ENCODE measurements at regions not wholly inside any gene's neighbourhood (a gene's known extent, or its start where the extent isn't known, plus 50 kb on each side); places are given as distances from the start of the nearest gene placed in this dataset.

- peak; percentile 62 for DNase-seq
- no peak overlapping the region for H2AFZ ChIP-seq (ENCODE audit: low read depth, low read length)
- H3K79me1 ChIP-seq (replicated peaks; ENCODE audit: low read length, poor library complexity, severe bottlenecking) = no peaks in the 10 kb centered on the region
- peak overlapping the region; percentile 38 for H3K27ac ChIP-seq (ENCODE audit: low read length, poor library complexity, severe bottlenecking)
- no peak overlapping the region for H4K8ac ChIP-seq (ENCODE audit: low read length)
- no peaks in the 10 kb centered on the region for H3K36me3 ChIP-seq (ENCODE audit: control insufficient read depth in 1 of 2, insufficient read depth in 2 of 2, low read depth in 1 of 2, low read length in 2 of 2)
- H2BK120ac ChIP-seq (ENCODE audit: low read depth, low read length) = no peak overlapping the region
- peaks cover 0 to 28% of the 10 kb centered on the region in 2 experiments for H3K27me3 ChIP-seq (ENCODE audit: control insufficient read depth in 1 of 2, insufficient read depth in 1 of 2, low read length in 2 of 2)
- no peak overlapping the region for H2BK15ac ChIP-seq (ENCODE audit: low read depth, poor library complexity, severe bottlenecking)
- peak overlapping the region; percentile 48 for H3K9ac ChIP-seq (ENCODE audit: low read length)
- WGBS = 98% methylated on average over 4 of the region's 7 CpGs
- H2AK5ac ChIP-seq (ENCODE audit: low read length, severe bottlenecking) = no peak overlapping the region
- peaks cover 8% of the 10 kb centered on the region for H3K4me1 ChIP-seq (ENCODE audit: control insufficient read depth, insufficient read depth, low read depth, low read length)
- no peaks in the 10 kb centered on the region for H3K9me3 ChIP-seq (ENCODE audit: control insufficient read depth, low read length)
- H3K4me3 ChIP-seq (ENCODE audit: insufficient read depth in 1 of 2, low read depth in 1 of 2, low read length in 2 of 2) = no peak overlapping the region
- H4K91ac ChIP-seq (ENCODE audit: low read length) = no peak overlapping the region
- H3K4me2 ChIP-seq (ENCODE audit: low read length, poor library complexity, severe bottlenecking) = no peak overlapping the region
- no peak overlapping the region for H3K14ac ChIP-seq (ENCODE audit: low read length in 2 of 2)
- H3K4ac ChIP-seq (ENCODE audit: low read depth in 1 of 2, low read length in 2 of 2) = no peak overlapping the region
- no peak overlapping the region for H3K18ac ChIP-seq (ENCODE audit: low read depth in 1 of 2, low read length in 2 of 2)
- H2BK12ac ChIP-seq (ENCODE audit: low read length in 2 of 2) = no peak overlapping the region
- H3K23ac ChIP-seq (ENCODE audit: low read length in 2 of 2) = no peak overlapping the region
- no peak overlapping the region for H2BK5ac ChIP-seq (ENCODE audit: low read depth, low read length, poor library complexity, severe bottlenecking)
Observed at GRCh38 chr13:23509781-23510543, 60.2 kb upstream of the TNFRSF19 start.

GRCh38 chr13:23510544-23510916, 59.7 kb upstream of the TNFRSF19 start:
- Histone ChIP-seq H3K18ac (ENCODE audit: low read depth in 1 of 2, low read length in 2 of 2) (no peak overlapping the region), H3K79me1 (replicated peaks; ENCODE audit: low read length, poor library complexity, severe bottlenecking) (no peaks in the 10 kb centered on the region), H2BK12ac (ENCODE audit: low read length in 2 of 2) (no peak overlapping the region), H3K4me3 (ENCODE audit: insufficient read depth in 1 of 2, low read depth in 1 of 2, low read length in 2 of 2) (no peak overlapping the region), H3K4me2 (ENCODE audit: low read length, poor library complexity, severe bottlenecking) (no peak overlapping the region), H3K27ac (ENCODE audit: low read length, poor library complexity, severe bottlenecking) (peak overlapping the region; percentile 55), H3K36me3 (ENCODE audit: control insufficient read depth in 1 of 2, insufficient read depth in 2 of 2, low read depth in 1 of 2, low read length in 2 of 2) (no peaks in the 10 kb centered on the region), H2BK120ac (ENCODE audit: low read depth, low read length) (no peak overlapping the region), H2BK15ac (ENCODE audit: low read depth, poor library complexity, severe bottlenecking) (no peak overlapping the region), H4K91ac (ENCODE audit: low read length) (no peak overlapping the region), H4K8ac (ENCODE audit: low read length) (no peak overlapping the region), H3K4me1 (ENCODE audit: control insufficient read depth, insufficient read depth, low read depth, low read length) (peaks cover 6% of the 10 kb centered on the region), H3K9ac (ENCODE audit: low read length) (peak overlapping the region; percentile 48), H3K14ac (ENCODE audit: low read length in 2 of 2) (no peak overlapping the region), H2BK5ac (ENCODE audit: low read depth, low read length, poor library complexity, severe bottlenecking) (no peak overlapping the region), H2AK5ac (ENCODE audit: low read length, severe bottlenecking) (no peak overlapping the region), H3K9me3 (ENCODE audit: control insufficient read depth, low read length) (no peaks in the 10 kb centered on the region), H3K4ac (ENCODE audit: low read depth in 1 of 2, low read length in 2 of 2) (no peak overlapping the region), H3K27me3 (ENCODE audit: control insufficient read depth in 1 of 2, insufficient read depth in 1 of 2, low read length in 2 of 2) (peaks cover 0 to 34% of the 10 kb centered on the region in 2 experiments), H3K23ac (ENCODE audit: low read length in 2 of 2) (no peak overlapping the region), H2AFZ (ENCODE audit: low read depth, low read length) (no peak overlapping the region)
- peak; percentile 61 for DNase-seq
- no CpG with 5 or more reads among the region's 1 CpG for WGBS

- peak overlapping the region; percentile 9 for H2AK5ac ChIP-seq (ENCODE audit: low read length, severe bottlenecking)
- 90% methylated on average over 4 of the region's 4 CpGs for WGBS
Observed at GRCh38 chr13:23510979-23511735, 59.1 kb upstream of the TNFRSF19 start.

GRCh38 chr13:23512762-23513395, 57.3 kb upstream of the TNFRSF19 start:
- H4K8ac ChIP-seq (ENCODE audit: low read length) = no peak overlapping the region
- 96% methylated on average over 2 of the region's 6 CpGs for WGBS
- no peak overlapping the region for H3K14ac ChIP-seq (ENCODE audit: low read length in 2 of 2)
- no peak overlapping the region for H3K23ac ChIP-seq (ENCODE audit: low read length in 2 of 2)
- H3K9me3 ChIP-seq (ENCODE audit: control insufficient read depth, low read length) = no peaks in the 10 kb centered on the region
- H3K18ac ChIP-seq (ENCODE audit: low read depth in 1 of 2, low read length in 2 of 2) = no peak overlapping the region
- H3K27ac ChIP-seq (ENCODE audit: low read length, poor library complexity, severe bottlenecking) = no peak overlapping the region
- H3K36me3 ChIP-seq (ENCODE audit: control insufficient read depth in 1 of 2, insufficient read depth in 2 of 2, low read depth in 1 of 2, low read length in 2 of 2) = no peaks in the 10 kb centered on the region
- no peak overlapping the region for H2BK12ac ChIP-seq (ENCODE audit: low read length in 2 of 2)
- H2BK5ac ChIP-seq (ENCODE audit: low read depth, low read length, poor library complexity, severe bottlenecking) = no peak overlapping the region
- H3K9ac ChIP-seq (ENCODE audit: low read length) = no peak overlapping the region
- H3K4me3 ChIP-seq (ENCODE audit: insufficient read depth in 1 of 2, low read depth in 1 of 2, low read length in 2 of 2) = no peak overlapping the region
- H3K27me3 ChIP-seq (ENCODE audit: control insufficient read depth in 1 of 2, insufficient read depth in 1 of 2, low read length in 2 of 2) = peaks cover 0 to 52% of the 10 kb centered on the region in 2 experiments
- H2AFZ ChIP-seq (ENCODE audit: low read depth, low read length) = no peak overlapping the region
- no peak overlapping the region for H2BK15ac ChIP-seq (ENCODE audit: low read depth, poor library complexity, severe bottlenecking)
- DNase-seq = no peak
- no peak overlapping the region for H3K4me2 ChIP-seq (ENCODE audit: low read length, poor library complexity, severe bottlenecking)
- H3K79me1 ChIP-seq (replicated peaks; ENCODE audit: low read length, poor library complexity, severe bottlenecking) = no peaks in the 10 kb centered on the region
- H3K4me1 ChIP-seq (ENCODE audit: control insufficient read depth, insufficient read depth, low read depth, low read length) = no peaks in the 10 kb centered on the region
- H4K91ac ChIP-seq (ENCODE audit: low read length) = no peak overlapping the region
- H3K4ac ChIP-seq (ENCODE audit: low read depth in 1 of 2, low read length in 2 of 2) = no peak overlapping the region
- no peak overlapping the region for H2BK120ac ChIP-seq (ENCODE audit: low read depth, low read length)
- peak overlapping the region; percentile 36 for H2AK5ac ChIP-seq (ENCODE audit: low read length, severe bottlenecking)

More at GRCh38 chr13:23510979-23511735, 59.1 kb upstream of the TNFRSF19 start:
- no peak overlapping the region for H3K18ac ChIP-seq (ENCODE audit: low read depth in 1 of 2, low read length in 2 of 2)
- no peaks in the 10 kb centered on the region for H3K36me3 ChIP-seq (ENCODE audit: control insufficient read depth in 1 of 2, insufficient read depth in 2 of 2, low read depth in 1 of 2, low read length in 2 of 2)
- H4K91ac ChIP-seq (ENCODE audit: low read length) = no peak overlapping the region
- H3K9ac ChIP-seq (ENCODE audit: low read length) = peak overlapping the region; percentile 48
- no peaks in the 10 kb centered on the region for H3K79me1 ChIP-seq (replicated peaks; ENCODE audit: low read length, poor library complexity, severe bottlenecking)
- H3K4ac ChIP-seq (ENCODE audit: low read depth in 1 of 2, low read length in 2 of 2) = no peak overlapping the region
- H3K9me3 ChIP-seq (ENCODE audit: control insufficient read depth, low read length) = no peaks in the 10 kb centered on the region
- no peak overlapping the region for H2BK15ac ChIP-seq (ENCODE audit: low read depth, poor library complexity, severe bottlenecking)
- H3K23ac ChIP-seq (ENCODE audit: low read length in 2 of 2) = no peak overlapping the region
- H3K4me1 ChIP-seq (ENCODE audit: control insufficient read depth, insufficient read depth, low read depth, low read length) = peaks cover 4% of the 10 kb centered on the region
- DNase-seq = peak; percentile 24
- H3K4me3 ChIP-seq (ENCODE audit: insufficient read depth in 1 of 2, low read depth in 1 of 2, low read length in 2 of 2) = no peak overlapping the region
- no peak overlapping the region for H2BK12ac ChIP-seq (ENCODE audit: low read length in 2 of 2)
- H3K4me2 ChIP-seq (ENCODE audit: low read length, poor library complexity, severe bottlenecking) = no peak overlapping the region
- H4K8ac ChIP-seq (ENCODE audit: low read length) = no peak overlapping the region
- no peak overlapping the region for H3K14ac ChIP-seq (ENCODE audit: low read length in 2 of 2)
- peak overlapping the region; percentile 62 for H2AFZ ChIP-seq (ENCODE audit: low read depth, low read length)
- no peak overlapping the region for H2BK5ac ChIP-seq (ENCODE audit: low read depth, low read length, poor library complexity, severe bottlenecking)
- peaks cover 0 to 40% of the 10 kb centered on the region in 2 experiments for H3K27me3 ChIP-seq (ENCODE audit: control insufficient read depth in 1 of 2, insufficient read depth in 1 of 2, low read length in 2 of 2)
- no peak overlapping the region for H3K27ac ChIP-seq (ENCODE audit: low read length, poor library complexity, severe bottlenecking)
- H2BK120ac ChIP-seq (ENCODE audit: low read depth, low read length) = no peak overlapping the region
